Keratinocyte (primary cell): ENCODE measurements at regions not wholly inside any gene's neighbourhood (a gene's known extent, or its start where the extent isn't known, plus 50 kb on each side); places are given as distances from the start of the nearest gene placed in this dataset.

Experiments used
- DNase-seq: peaks from one replicate; pipeline ENCODE4 v3.0.0-alpha.2; 2011; ENCODE audit warnings: low read depth, missing footprints, low spot score
- FAIRE-seq: peaks from 2 replicates; lab custom pipeline; 2011; peaks lifted over from hg19 to GRCh38; lab: Jason Lieb, UNC
- H2AFZ ChIP-seq: 2 replicates; pipeline ENCODE4 v1.6.0; 2012; ENCODE audit warnings: low read length, control low read depth, inconsistent platforms; ENCODE audit not compliant: control insufficient read depth
- H3K27ac ChIP-seq: 2 replicates; pipeline ENCODE4 v1.5.1; 2011; ENCODE audit warnings: low read length; ENCODE audit not compliant: control insufficient read depth, insufficient read depth
- H3K27me3 ChIP-seq: 3 replicates; pipeline ENCODE4 v1.6.0; 2011; ENCODE audit warnings: low read length; ENCODE audit not compliant: control insufficient read depth, insufficient read depth; ENCODE audit errors: extremely low read depth
- H3K36me3 ChIP-seq, 2 experiments: 2 replicates in 1 of 2; 3 replicates in 1 of 2; pipeline ENCODE4 v1.5.1; 2011; ENCODE audit warnings: low read length in 2 of 2, mild to moderate bottlenecking in 1 of 2; ENCODE audit not compliant: control insufficient read depth in 2 of 2, insufficient read depth in 2 of 2; ENCODE audit errors: extremely low read depth in 1 of 2
- H3K4me1 ChIP-seq: 3 replicates; pipeline ENCODE4 v1.5.1; 2011; ENCODE audit warnings: low read length; ENCODE audit not compliant: control insufficient read depth, insufficient read depth; ENCODE audit errors: extremely low read depth
- H3K4me2 ChIP-seq: 3 replicates; pipeline ENCODE4 v1.6.0; 2011; ENCODE audit warnings: low read depth, low read length; ENCODE audit not compliant: control insufficient read depth, insufficient read depth; ENCODE audit errors: extremely low read depth
- H3K4me3 ChIP-seq, 3 experiments: fragments of 200-600 bp in 1 of 3; sonication (generic) in 1 of 3; 2 replicates in 2 of 3; 3 replicates in 1 of 3; pipeline ENCODE4 v1.5.1; 2011 to 2016; ENCODE audit warnings: low read length in 3 of 3, mild to moderate bottlenecking in 3 of 3, control low read depth in 2 of 3, inconsistent platforms in 1 of 3, low read depth in 1 of 3, mixed read lengths in 1 of 3, mixed run types in 1 of 3, moderate library complexity in 1 of 3; ENCODE audit not compliant: control insufficient read depth in 2 of 3, insufficient read depth in 2 of 3; ENCODE audit errors: extremely low read depth in 1 of 3
- H3K79me2 ChIP-seq: 2 replicates; pipeline ENCODE4 v1.6.0; 2012; ENCODE audit warnings: low read length; ENCODE audit not compliant: control insufficient read depth, insufficient read depth
- H3K9ac ChIP-seq: 3 replicates; pipeline ENCODE4 v1.6.0; 2011; ENCODE audit warnings: low read length; ENCODE audit not compliant: control insufficient read depth, insufficient read depth; ENCODE audit errors: extremely low read depth
- H3K9me1 ChIP-seq: 3 replicates; pipeline ENCODE4 v1.6.0; 2011; ENCODE audit warnings: low read length; ENCODE audit not compliant: control insufficient read depth, insufficient read depth; ENCODE audit errors: extremely low read depth
- H3K9me3 ChIP-seq: 2 replicates; pipeline ENCODE4 v1.5.1; 2012; ENCODE audit warnings: low read depth, low read length; ENCODE audit not compliant: control insufficient read depth
- H4K20me1 ChIP-seq: 3 replicates; pipeline ENCODE4 v1.6.0; 2011; ENCODE audit warnings: low read length; ENCODE audit not compliant: control insufficient read depth, insufficient read depth; ENCODE audit errors: extremely low read depth
- CTCF ChIP-seq, 3 experiments: IDR thresholded peaks in 1 of 3; conservative IDR thresholded peaks in 1 of 3; optimal IDR thresholded peaks in 1 of 3; 2 replicates in 2 of 3; 3 replicates in 1 of 3; pipeline versions ENCODE3 to v1.5.1; 2011; ENCODE audit warnings: low read length in 3 of 3, mild to moderate bottlenecking in 3 of 3, moderate library complexity in 2 of 3, control low read depth in 1 of 3, inconsistent platforms in 1 of 3; ENCODE audit not compliant: insufficient read depth in 2 of 3; ENCODE audit errors: extremely low read depth in 1 of 3
- EZH2 ChIP-seq: IDR thresholded peaks from one replicate; pipeline ENCODE4 v1.6.1; 2012; ENCODE audit warnings: inconsistent platforms, mild to moderate bottlenecking, low read length, moderate library complexity
- dilution Hi-C: fragments of 300-500 bp; cut with MboI; formaldehyde crosslinking; loops from one replicate; pipeline ENCODE4 v1.7.0; 2020; ENCODE audit warnings: low sequenced_read_pairs; ENCODE audit not compliant: extremely low pct_ligation_motif_present

DNA sequence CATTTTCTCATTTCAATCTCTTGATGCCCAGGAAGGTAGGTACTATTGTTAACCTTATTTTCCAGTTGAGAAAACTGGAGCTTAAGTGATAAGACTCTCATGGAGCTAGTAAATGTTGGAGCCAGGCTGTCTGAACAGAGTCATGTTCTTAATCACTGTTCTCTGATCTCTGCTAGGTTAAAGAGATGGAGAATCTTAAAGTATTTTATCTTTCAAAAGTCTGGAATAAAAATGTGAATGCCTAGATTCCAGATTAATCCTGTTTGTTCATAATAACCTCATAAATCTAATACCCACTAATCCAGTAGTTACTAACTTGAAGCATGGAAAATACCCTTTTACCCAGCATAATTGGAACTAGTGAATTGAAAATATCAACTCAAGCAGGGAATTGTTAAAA lies 341.0 kb upstream of the RGS6 start:
- Histone ChIP-seq H3K9me1 (no peaks in the 10 kb centered on the region), H3K36me3 (peaks cover 0 to 12% of the 10 kb centered on the region in 2 experiments), H3K9me3 (no peaks in the 10 kb centered on the region), H3K4me1 (peaks cover 13% of the 10 kb centered on the region), H3K9ac (no peak overlapping the region), H3K79me2 (peaks cover 7% of the 10 kb centered on the region), H3K4me2 (peak overlapping the region; percentile 44), H2AFZ (no peak overlapping the region), H3K27ac (peak overlapping the region; percentile 37), H3K4me3 (no peak overlapping the region), H3K27me3 (no peaks in the 10 kb centered on the region), H4K20me1 (no peaks in the 10 kb centered on the region)
- DNase-seq (no peak), FAIRE-seq (no peak)
- no peak for TF ChIP-seq EZH2
- TF ChIP-seq CTCF (optimal IDR thresholded peaks at IDR 0.05 in 1 of 3, IDR thresholded peaks at IDR 0.05 in 1 of 3, conservative IDR thresholded peaks at IDR 0.05 in 1 of 3; ENCODE audit: extremely low read depth in 1 of 3, insufficient read depth in 2 of 3, low read length in 3 of 3), result no peak
- dilution Hi-C loops, result no loop called here

GRCh38 chr14:71591929-71592328 lies 340.3 kb upstream of the RGS6 start:
- H3K36me3 ChIP-seq, result peaks cover 0 to 12% of the 10 kb centered on the region in 2 experiments
- no peaks in the 10 kb centered on the region for H3K9me1 ChIP-seq
- peak overlapping the region; percentile 19 for H3K9ac ChIP-seq
- peaks cover 7% of the 10 kb centered on the region for H3K79me2 ChIP-seq
- no peak for TF ChIP-seq CTCF (optimal IDR thresholded peaks at IDR 0.05 in 1 of 3, IDR thresholded peaks at IDR 0.05 in 1 of 3, conservative IDR thresholded peaks at IDR 0.05 in 1 of 3; ENCODE audit: extremely low read depth in 1 of 3, insufficient read depth in 2 of 3, low read length in 3 of 3)
- no peak for TF ChIP-seq EZH2
- H3K4me2 ChIP-seq, result peak overlapping the region; percentile 44
- peaks cover 13% of the 10 kb centered on the region for H3K4me1 ChIP-seq
- peak; percentile 81 for FAIRE-seq
- dilution Hi-C loops, result no loop called here
- no peaks in the 10 kb centered on the region for H4K20me1 ChIP-seq
- no peaks in the 10 kb centered on the region for H3K9me3 ChIP-seq
- H3K27ac ChIP-seq, result peak overlapping the region; percentile 37
- H3K27me3 ChIP-seq, result no peaks in the 10 kb centered on the region
- H2AFZ ChIP-seq, result no peak overlapping the region
- DNase-seq, result peak; percentile 23
- no peak overlapping the region for H3K4me3 ChIP-seq
